Liver (tissue), 8 donors: ENCODE measurements at regions not wholly inside any gene's neighbourhood (a gene's known extent, or its start where the extent isn't known, plus 50 kb on each side); places are given as distances from the start of the nearest gene placed in this dataset.

Experiments
- DNase-seq: peaks from one replicate; pipeline ENCODE4 v3.0.0-alpha.2; 2017; ENCODE audit warnings: low spot score
- H3K27ac ChIP-seq, 2 donors: one replicate each; pipeline ENCODE4 v1.7.0; 2013; ENCODE audit warnings: inconsistent platforms in 2 of 2, low read length in 2 of 2, control low read depth in 1 of 2, low read depth in 1 of 2, mild to moderate bottlenecking in 1 of 2
- H3K27me3 ChIP-seq, 4 donors: one replicate each; pipeline versions ENCODE4 v1.6.1 to v1.7.0; 2013; ENCODE audit warnings: low read length in 3 of 4, inconsistent platforms in 1 of 4, mild to moderate bottlenecking in 1 of 4, moderate library complexity in 1 of 4; ENCODE audit not compliant: control insufficient read depth in 4 of 4, insufficient read depth in 4 of 4
- H3K36me3 ChIP-seq, 4 donors: one replicate each; pipeline versions ENCODE4 v1.6.1 to v1.7.0; 2013; ENCODE audit warnings: low read length in 3 of 4, mild to moderate bottlenecking in 3 of 4, low read depth in 1 of 4, moderate library complexity in 1 of 4; ENCODE audit not compliant: control insufficient read depth in 4 of 4, insufficient read depth in 3 of 4
- H3K4me1 ChIP-seq, 4 donors: one replicate each; pipeline versions ENCODE4 v1.6.1 to v1.7.0; 2013; ENCODE audit warnings: low read length in 3 of 4, mild to moderate bottlenecking in 3 of 4, moderate library complexity in 1 of 4; ENCODE audit not compliant: control insufficient read depth in 4 of 4, insufficient read depth in 4 of 4
- H3K4me3 ChIP-seq, 3 donors: one replicate each; pipeline versions ENCODE4 v1.6.1 to v1.7.0; 2013; ENCODE audit warnings: low read length in 3 of 3, control low read depth in 1 of 3, low read depth in 1 of 3, mild to moderate bottlenecking in 1 of 3
- H3K9ac ChIP-seq, 2 donors: one replicate each; pipeline ENCODE4 v1.7.0; 2013; ENCODE audit warnings: low read length in 2 of 2, mild to moderate bottlenecking in 2 of 2, moderate library complexity in 2 of 2, control low read depth in 1 of 2, low read depth in 1 of 2
- H3K9me3 ChIP-seq, 4 donors: one replicate each; pipeline versions ENCODE4 v1.6.1 to v1.7.0; 2013; ENCODE audit warnings: low read length in 3 of 4; ENCODE audit not compliant: control insufficient read depth in 4 of 4
- CTCF ChIP-seq: fragments of 150-350 bp; IDR thresholded peaks from 2 replicates; pipeline ENCODE4 v1.5.1; 2017; ENCODE audit warnings: improper control_type of control experiment, low read depth, low read length; ENCODE audit not compliant: missing input control
- EGR1 ChIP-seq, 2 donors: IDR thresholded peaks; 2 replicates each; pipeline ENCODE4 v1.6.1; 2016 to 2018; ENCODE audit warnings: antibody characterized with exemption in 2 of 2, low read depth in 2 of 2
- FOXA1 ChIP-seq: IDR thresholded peaks from 2 replicates; pipeline ENCODE4 v1.6.1; 2016; ENCODE audit warnings: antibody characterized with exemption
- FOXA2 ChIP-seq: IDR thresholded peaks from 2 replicates; pipeline ENCODE4 v1.6.1; 2016; ENCODE audit warnings: antibody characterized with exemption
- GABPA ChIP-seq, 2 donors: IDR thresholded peaks in 1 of 2; conservative IDR thresholded peaks in 1 of 2; 2 replicates each; pipeline ENCODE4 v1.6.1; 2016; ENCODE audit warnings: antibody characterized with exemption in 2 of 2, mild to moderate bottlenecking in 1 of 2, moderate library complexity in 1 of 2
- HNF4A ChIP-seq, 2 donors: conservative IDR thresholded peaks; 2 replicates each; pipeline ENCODE4 v1.6.1; 2016; ENCODE audit warnings: antibody characterized with exemption in 2 of 2, mild to moderate bottlenecking in 2 of 2
- HNF4G ChIP-seq: IDR thresholded peaks from 2 replicates; pipeline ENCODE4 v1.6.1; 2016; ENCODE audit warnings: antibody characterized with exemption
- JUND ChIP-seq, 2 donors: IDR thresholded peaks; 2 replicates each; pipeline ENCODE4 v1.6.1; 2016; ENCODE audit warnings: antibody characterized with exemption in 2 of 2
- MAX ChIP-seq: IDR thresholded peaks from 2 replicates; pipeline ENCODE4 v1.6.1; 2016; ENCODE audit warnings: antibody characterized with exemption
- NR2F2 ChIP-seq: IDR thresholded peaks from 2 replicates; pipeline ENCODE4 v1.6.1; 2016; ENCODE audit warnings: antibody characterized with exemption
- RAD21 ChIP-seq, 2 donors: IDR thresholded peaks; 2 replicates each; pipeline ENCODE4 v1.6.1; 2016; ENCODE audit warnings: antibody characterized with exemption in 2 of 2, mild to moderate bottlenecking in 2 of 2
- REST ChIP-seq: IDR thresholded peaks from 2 replicates; pipeline ENCODE4 v1.6.1; 2016; ENCODE audit warnings: antibody characterized with exemption, mild to moderate bottlenecking
- RXRA ChIP-seq, 2 donors: IDR thresholded peaks; 2 replicates each; pipeline ENCODE4 v1.6.1; 2017 to 2018; ENCODE audit warnings: antibody characterized with exemption in 2 of 2, mild to moderate bottlenecking in 1 of 2
- SP1 ChIP-seq: IDR thresholded peaks from 2 replicates; pipeline ENCODE4 v1.6.1; 2018; ENCODE audit warnings: antibody characterized with exemption, mild to moderate bottlenecking
- TAF1 ChIP-seq: conservative IDR thresholded peaks from 2 replicates; pipeline ENCODE4 v1.6.1; 2016; ENCODE audit warnings: antibody characterized with exemption, mild to moderate bottlenecking
- YY1 ChIP-seq: IDR thresholded peaks from 2 replicates; pipeline ENCODE4 v1.6.1; 2016; ENCODE audit warnings: antibody characterized with exemption, mild to moderate bottlenecking
- ZBTB33 ChIP-seq: IDR thresholded peaks from 2 replicates; pipeline ENCODE4 v1.6.1; 2016; ENCODE audit warnings: antibody characterized with exemption
- whole genome bisulfite sequencing: extraction: QIAGEN DNeasy Blood & Tissue Kit; methylation state at CpG from one replicate; pipeline ENCODE4 v1.1.7; 2013; 5-methylcytosine and 5-hydroxymethylcytosine counted together
- TF ChIP-seq, protein P1 (sequence below): IDR thresholded peaks from 2 replicates; pipeline ENCODE4 v1.6.1; 2016; ENCODE audit warnings: antibody characterized with exemption
- donor health status: healthy.
- donor health status: healthy.
- donor health status: healthy.
- donor health status: healthy.
- donor health status: healthy.

- Histone ChIP-seq H3K27ac (no peak overlapping the region), H3K27me3 (peaks cover 0 to 3% (median 0%) of the 10 kb centered on the region in 4 donors), H3K4me1 (no peaks in the 10 kb centered on the region), H3K36me3 (no peaks in the 10 kb centered on the region), H3K9ac (no peak overlapping the region), H3K4me3 (no peak overlapping the region), H3K9me3 (no peaks in the 10 kb centered on the region)
- no peak for DNase-seq
- WGBS, result 61% methylated on average over 3 of the region's 3 CpGs
- TF ChIP-seq YY1 (no peak), REST (no peak), RAD21 (IDR thresholded peaks at IDR 0.05) (no peak), SP1 (no peak), CTCF (no peak), HNF4G (no peak), NR2F2 (no peak), FOXA1 (no peak), TAF1 (no peak), GABPA (IDR thresholded peaks at IDR 0.05 in 1 of 2, conservative IDR thresholded peaks at IDR 0.05 in 1 of 2) (no peak), MAX (no peak), EGR1 (IDR thresholded peaks at IDR 0.05; ENCODE audit: low read depth in 2 of 2) (no peak), FOXA2 (no peak), JUND (IDR thresholded peaks at IDR 0.05) (no peak), ZBTB33 (no peak), RXRA (IDR thresholded peaks at IDR 0.05) (no peak)
- TF ChIP-seq, protein P1, sequence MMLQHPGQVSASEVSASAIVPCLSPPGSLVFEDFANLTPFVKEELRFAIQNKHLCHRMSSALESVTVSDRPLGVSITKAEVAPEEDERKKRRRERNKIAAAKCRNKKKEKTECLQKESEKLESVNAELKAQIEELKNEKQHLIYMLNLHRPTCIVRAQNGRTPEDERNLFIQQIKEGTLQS, result no peak
Observed at GRCh38 chr12:125544960-125545359, 479.7 kb downstream of the AACS start.

DNA sequence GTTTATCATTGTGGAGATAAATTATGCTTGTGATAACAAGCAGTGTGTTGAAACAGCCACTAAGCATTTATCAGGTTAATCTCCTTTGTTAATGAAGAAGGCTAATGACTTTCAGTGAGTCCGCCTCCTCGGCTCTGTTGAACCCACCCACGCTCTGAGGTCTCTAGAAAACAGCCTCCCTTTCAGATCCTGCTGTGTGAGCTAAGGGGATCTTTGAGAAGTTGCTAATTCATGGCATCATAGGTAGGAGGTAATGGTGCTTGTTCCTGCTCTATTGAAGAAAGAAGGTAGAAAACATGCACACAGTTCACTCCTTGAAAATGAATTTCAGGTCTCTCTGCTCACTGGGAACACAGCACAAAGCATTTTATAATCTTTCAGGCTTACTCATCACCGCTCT, 483.9 kb downstream of the AACS start:
- Histone ChIP-seq H3K27me3 (peaks cover 0 to 3% (median 0%) of the 10 kb centered on the region in 4 donors), H3K27ac (no peak overlapping the region), H3K4me3 (no peak overlapping the region), H3K9ac (no peak overlapping the region), H3K9me3 (no peaks in the 10 kb centered on the region), H3K36me3 (no peaks in the 10 kb centered on the region), H3K4me1 (no peaks in the 10 kb centered on the region)
- TF ChIP-seq REST (no peak), MAX (no peak), SP1 (no peak), TAF1 (no peak), RXRA (IDR thresholded peaks at IDR 0.05) (no peak), HNF4A (conservative IDR thresholded peaks at IDR 0.05) (no peak), YY1 (no peak), NR2F2 (no peak), RAD21 (IDR thresholded peaks at IDR 0.05) (no peak)
- TF ChIP-seq, protein P1, result no peak
- DNase-seq, result no peak
- 64% methylated on average over 4 of the region's 4 CpGs for WGBS
